ENCODE measurements at regions not wholly inside any gene's neighbourhood (a gene's known extent, or its start where the extent isn't known, plus 50 kb on each side); places are given as distances from the start of the nearest gene placed in this dataset.

DNA sequence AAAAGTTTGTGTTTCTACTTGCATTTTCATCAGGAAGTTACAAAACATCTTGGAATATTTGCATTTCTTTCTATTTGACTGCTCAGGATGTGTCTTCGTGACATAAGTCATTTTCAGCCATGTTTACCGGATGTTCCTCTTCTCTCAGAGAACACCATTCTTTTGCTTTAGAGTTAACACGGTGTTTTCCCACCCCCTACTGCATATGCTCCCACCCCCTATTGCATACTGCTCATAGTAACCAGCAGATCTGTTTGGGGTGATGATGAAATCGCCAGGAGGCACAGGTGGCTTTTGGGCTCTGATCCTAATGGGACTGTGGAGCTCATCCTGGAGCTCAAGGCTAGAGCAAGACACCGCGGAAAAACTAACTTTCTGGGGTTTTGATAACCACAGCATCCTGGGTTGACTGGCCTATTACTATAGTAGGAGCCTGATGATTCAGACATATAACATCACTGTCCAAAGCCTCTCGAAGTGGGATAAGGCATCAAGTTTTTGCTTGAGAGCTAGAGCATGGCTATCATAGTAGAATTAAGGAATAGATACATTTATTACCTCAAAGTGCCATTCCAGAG, 65.1 kb upstream of the BET1 start:
- TF ChIP-seq, protein P1, sequence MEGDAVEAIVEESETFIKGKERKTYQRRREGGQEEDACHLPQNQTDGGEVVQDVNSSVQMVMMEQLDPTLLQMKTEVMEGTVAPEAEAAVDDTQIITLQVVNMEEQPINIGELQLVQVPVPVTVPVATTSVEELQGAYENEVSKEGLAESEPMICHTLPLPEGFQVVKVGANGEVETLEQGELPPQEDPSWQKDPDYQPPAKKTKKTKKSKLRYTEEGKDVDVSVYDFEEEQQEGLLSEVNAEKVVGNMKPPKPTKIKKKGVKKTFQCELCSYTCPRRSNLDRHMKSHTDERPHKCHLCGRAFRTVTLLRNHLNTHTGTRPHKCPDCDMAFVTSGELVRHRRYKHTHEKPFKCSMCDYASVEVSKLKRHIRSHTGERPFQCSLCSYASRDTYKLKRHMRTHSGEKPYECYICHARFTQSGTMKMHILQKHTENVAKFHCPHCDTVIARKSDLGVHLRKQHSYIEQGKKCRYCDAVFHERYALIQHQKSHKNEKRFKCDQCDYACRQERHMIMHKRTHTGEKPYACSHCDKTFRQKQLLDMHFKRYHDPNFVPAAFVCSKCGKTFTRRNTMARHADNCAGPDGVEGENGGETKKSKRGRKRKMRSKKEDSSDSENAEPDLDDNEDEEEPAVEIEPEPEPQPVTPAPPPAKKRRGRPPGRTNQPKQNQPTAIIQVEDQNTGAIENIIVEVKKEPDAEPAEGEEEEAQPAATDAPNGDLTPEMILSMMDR (IDR thresholded peaks at IDR 0.05): no peak
- no peak for TF ChIP-seq POLR2A (IDR thresholded peaks at IDR 0.05)
